ENCODE measurements at regions not wholly inside any gene's neighbourhood (a gene's known extent, or its start where the extent isn't known, plus 50 kb on each side); places are given as distances from the start of the nearest gene placed in this dataset.

GRCh38 chr14:89542786-89543424, 125.9 kb upstream of the FOXN3 start:
- TF ChIP-seq CTCF (IDR thresholded peaks at IDR 0.05) (no peak), POLR2A (IDR thresholded peaks at IDR 0.05) (no peak)
